ENCODE measurements at regions not wholly inside any gene's neighbourhood (a gene's known extent, or its start where the extent isn't known, plus 50 kb on each side); places are given as distances from the start of the nearest gene placed in this dataset.

DNA sequence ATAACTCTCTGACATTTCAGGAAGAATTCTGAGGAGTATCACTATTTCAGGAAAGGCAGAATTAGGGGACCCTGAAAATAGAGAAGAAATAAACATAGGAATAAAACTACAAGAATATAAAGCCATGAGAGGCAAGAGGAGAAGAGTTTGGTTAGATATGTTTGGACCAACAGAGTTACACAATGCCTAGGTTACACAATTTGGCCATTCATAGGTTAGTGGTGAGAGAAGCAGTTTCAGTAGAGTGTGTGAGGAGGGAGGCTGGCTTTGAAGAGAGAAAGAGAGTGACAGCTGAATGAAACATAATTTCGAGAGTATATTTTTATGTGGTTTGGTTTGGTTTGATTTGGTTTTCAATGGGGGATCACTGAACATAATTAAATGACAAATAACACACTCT is 783.2 kb upstream of the LRRN3 start:
- no peak overlapping the region for H2AFZ ChIP-seq (ENCODE audit: low read length)
- H4K20me1 ChIP-seq (ENCODE audit: insufficient read depth, low read length) = no peaks in the 10 kb centered on the region
- H3F3A ChIP-seq (ENCODE audit: insufficient read depth, low read length) = no peaks in the 10 kb centered on the region
- H3K9me3 ChIP-seq (replicated peaks; ENCODE audit: insufficient read depth, low read length) = no peaks in the 10 kb centered on the region
- no peak overlapping the region for H3K9ac ChIP-seq (ENCODE audit: low read length)
- TF ChIP-seq CTCF (IDR thresholded peaks at IDR 0.05; ENCODE audit: low read length) = no peak
- TF ChIP-seq EZH2 (optimal IDR thresholded peaks at IDR 0.05; ENCODE audit: low read depth, low read length) = no peak
- TF ChIP-seq EZH2phosphoT487 (IDR thresholded peaks at IDR 0.05; ENCODE audit: low read length) = no peak
- H3K27ac ChIP-seq (ENCODE audit: low read length) = no peak overlapping the region
- no peaks in the 10 kb centered on the region for H3K9me2 ChIP-seq (replicated peaks; ENCODE audit: insufficient read depth, low read length)
- H3K4me3 ChIP-seq (ENCODE audit: low read length) = no peak overlapping the region
- H3K27me3 ChIP-seq (replicated peaks; ENCODE audit: insufficient read depth, low read length) = no peaks in the 10 kb centered on the region
- no peaks in the 10 kb centered on the region for H3K79me2 ChIP-seq (ENCODE audit: low read length)
- no peak overlapping the region for H3K4me2 ChIP-seq (ENCODE audit: low read depth, low read length)
- no peaks in the 10 kb centered on the region for H3K4me1 ChIP-seq (ENCODE audit: low read length)
- no peaks in the 10 kb centered on the region for H3K36me3 ChIP-seq (replicated peaks; ENCODE audit: insufficient read depth, low read length)
- DNase-seq = no peak

DNA sequence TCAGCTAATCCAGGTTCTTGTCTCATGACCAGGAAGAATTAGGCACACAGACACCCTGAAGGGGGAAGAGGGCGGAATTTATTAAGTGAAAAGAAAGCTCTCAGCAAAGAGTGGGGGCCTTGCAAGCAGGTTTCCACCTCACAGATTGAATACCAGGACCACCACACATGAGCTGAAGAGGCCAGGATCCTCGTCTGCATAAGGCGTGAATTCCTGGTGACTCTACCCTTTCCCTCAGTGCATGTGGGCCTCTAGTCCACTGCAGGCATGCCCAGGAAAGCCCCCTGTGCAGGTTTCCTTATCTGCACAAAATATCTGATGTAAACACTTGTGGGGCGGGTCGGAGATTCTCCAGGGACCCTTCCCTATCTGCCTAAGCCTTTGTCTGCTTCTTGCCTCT is 782.1 kb upstream of the LRRN3 start:
- Histone ChIP-seq H4K20me1 (ENCODE audit: insufficient read depth, low read length) (no peaks in the 10 kb centered on the region), H3K4me2 (ENCODE audit: low read depth, low read length) (no peak overlapping the region), H3K79me2 (ENCODE audit: low read length) (no peaks in the 10 kb centered on the region), H3F3A (ENCODE audit: insufficient read depth, low read length) (no peaks in the 10 kb centered on the region), H3K9me2 (replicated peaks; ENCODE audit: insufficient read depth, low read length) (no peaks in the 10 kb centered on the region), H3K4me3 (ENCODE audit: low read length) (no peak overlapping the region), H3K4me1 (ENCODE audit: low read length) (no peaks in the 10 kb centered on the region), H2AFZ (ENCODE audit: low read length) (no peak overlapping the region), H3K9me3 (replicated peaks; ENCODE audit: insufficient read depth, low read length) (no peaks in the 10 kb centered on the region), H3K27me3 (replicated peaks; ENCODE audit: insufficient read depth, low read length) (no peaks in the 10 kb centered on the region), H3K9ac (ENCODE audit: low read length) (no peak overlapping the region), H3K36me3 (replicated peaks; ENCODE audit: insufficient read depth, low read length) (no peaks in the 10 kb centered on the region), H3K27ac (ENCODE audit: low read length) (no peak overlapping the region)
- DNase-seq = no peak
- TF ChIP-seq EZH2phosphoT487 (IDR thresholded peaks at IDR 0.05; ENCODE audit: low read length) (no peak), EZH2 (optimal IDR thresholded peaks at IDR 0.05; ENCODE audit: low read depth, low read length) (no peak), CTCF (IDR thresholded peaks at IDR 0.05; ENCODE audit: low read length) (no peak)

GRCh38 chr7:110309941-110310340 is 781.0 kb upstream of the LRRN3 start:
- H4K20me1 ChIP-seq (ENCODE audit: insufficient read depth, low read length) = no peaks in the 10 kb centered on the region
- no peak overlapping the region for H3K4me2 ChIP-seq (ENCODE audit: low read depth, low read length)
- no peaks in the 10 kb centered on the region for H3K4me1 ChIP-seq (ENCODE audit: low read length)
- DNase-seq = no peak
- H3K9ac ChIP-seq (ENCODE audit: low read length) = no peak overlapping the region
- H3K27me3 ChIP-seq (replicated peaks; ENCODE audit: insufficient read depth, low read length) = no peaks in the 10 kb centered on the region
- H3K4me3 ChIP-seq (ENCODE audit: low read length) = no peak overlapping the region
- no peaks in the 10 kb centered on the region for H3K36me3 ChIP-seq (replicated peaks; ENCODE audit: insufficient read depth, low read length)
- H3K9me2 ChIP-seq (replicated peaks; ENCODE audit: insufficient read depth, low read length) = no peaks in the 10 kb centered on the region
- H3F3A ChIP-seq (ENCODE audit: insufficient read depth, low read length) = no peaks in the 10 kb centered on the region
- H2AFZ ChIP-seq (ENCODE audit: low read length) = no peak overlapping the region
- H3K79me2 ChIP-seq (ENCODE audit: low read length) = no peaks in the 10 kb centered on the region
- H3K27ac ChIP-seq (ENCODE audit: low read length) = no peak overlapping the region
- H3K9me3 ChIP-seq (replicated peaks; ENCODE audit: insufficient read depth, low read length) = no peaks in the 10 kb centered on the region
- TF ChIP-seq EZH2 (optimal IDR thresholded peaks at IDR 0.05; ENCODE audit: low read depth, low read length) = no peak
- TF ChIP-seq EZH2phosphoT487 (IDR thresholded peaks at IDR 0.05; ENCODE audit: low read length) = no peak
- TF ChIP-seq CTCF (IDR thresholded peaks at IDR 0.05; ENCODE audit: low read length) = no peak

All from MM.1S (cell line).